ENCODE measurements at regions not wholly inside any gene's neighbourhood (a gene's known extent, or its start where the extent isn't known, plus 50 kb on each side); places are given as distances from the start of the nearest gene placed in this dataset.

GRCh38 chr6:14746139-14746837, 499.6 kb upstream of the JARID2 start:
- no peak overlapping the region for H3K9ac ChIP-seq (ENCODE audit: low read depth, low read length)
- H3K9me3 ChIP-seq (ENCODE audit: insufficient read depth, low read depth, low read length), result peaks cover 3% of the 10 kb centered on the region; the same call in 1 of the 2 replicates
- no peaks in the 10 kb centered on the region for H3K36me3 ChIP-seq (ENCODE audit: insufficient read depth, low read length)
- H3K4me1 ChIP-seq (ENCODE audit: insufficient read depth, low read length), result no peaks in the 10 kb centered on the region
- H3K27ac ChIP-seq (ENCODE audit: low read depth, low read length), result no peak overlapping the region
- H3K4me3 ChIP-seq (ENCODE audit: low read length), result no peak overlapping the region
- WGBS, result 92% methylated on average over 2 of the region's 2 CpGs
- no peaks in the 10 kb centered on the region for H3K27me3 ChIP-seq (ENCODE audit: insufficient read depth, low read length)

- Histone ChIP-seq H3K36me3 (ENCODE audit: insufficient read depth, low read length) (no peaks in the 10 kb centered on the region), H3K27me3 (ENCODE audit: insufficient read depth, low read length) (no peaks in the 10 kb centered on the region), H3K9ac (ENCODE audit: low read depth, low read length) (no peak overlapping the region), H3K27ac (ENCODE audit: low read depth, low read length) (no peak overlapping the region), H3K9me3 (ENCODE audit: insufficient read depth, low read depth, low read length) (peaks cover 3% of the 10 kb centered on the region; the same call in 1 of the 2 replicates), H3K4me3 (ENCODE audit: low read length) (no peak overlapping the region), H3K4me1 (ENCODE audit: insufficient read depth, low read length) (no peaks in the 10 kb centered on the region)
- WGBS, result 88% methylated on average over 3 of the region's 3 CpGs
Observed at GRCh38 chr6:14747881-14748520, 497.9 kb upstream of the JARID2 start.

- 94% methylated on average over 4 of the region's 4 CpGs for WGBS
- Histone ChIP-seq H3K4me1 (ENCODE audit: insufficient read depth, low read length) (no peaks in the 10 kb centered on the region), H3K9ac (ENCODE audit: low read depth, low read length) (no peak overlapping the region), H3K27ac (ENCODE audit: low read depth, low read length) (no peak overlapping the region), H3K9me3 (ENCODE audit: insufficient read depth, low read depth, low read length) (peaks cover 3% of the 10 kb centered on the region; the same call in 1 of the 2 replicates), H3K27me3 (ENCODE audit: insufficient read depth, low read length) (no peaks in the 10 kb centered on the region), H3K4me3 (ENCODE audit: low read length) (no peak overlapping the region), H3K36me3 (ENCODE audit: insufficient read depth, low read length) (no peaks in the 10 kb centered on the region)
Observed at GRCh38 chr6:14748679-14749078, 497.2 kb upstream of the JARID2 start.

GRCh38 chr6:14750059-14750661, 495.7 kb upstream of the JARID2 start:
- 88% methylated on average over 6 of the region's 6 CpGs for WGBS
- Histone ChIP-seq H3K36me3 (ENCODE audit: insufficient read depth, low read length) (no peaks in the 10 kb centered on the region), H3K4me3 (ENCODE audit: low read length) (no peak overlapping the region)

GRCh38 chr6:14751645-14752175, 494.2 kb upstream of the JARID2 start:
- no peak overlapping the region for H3K4me3 ChIP-seq (ENCODE audit: low read length)
- H3K27ac ChIP-seq (ENCODE audit: low read depth, low read length), result no peak overlapping the region
- no peaks in the 10 kb centered on the region for H3K27me3 ChIP-seq (ENCODE audit: insufficient read depth, low read length)
- no peak overlapping the region for H3K9ac ChIP-seq (ENCODE audit: low read depth, low read length)
- no peaks in the 10 kb centered on the region for H3K36me3 ChIP-seq (ENCODE audit: insufficient read depth, low read length)
- 95% methylated on average over 5 of the region's 7 CpGs for whole genome bisulfite sequencing
- H3K4me1 ChIP-seq (ENCODE audit: insufficient read depth, low read length), result no peaks in the 10 kb centered on the region
- H3K9me3 ChIP-seq (ENCODE audit: insufficient read depth, low read depth, low read length), result no peaks in the 10 kb centered on the region

More at GRCh38 chr6:14750059-14750661, 495.7 kb upstream of the JARID2 start:
- Histone ChIP-seq H3K9ac (ENCODE audit: low read depth, low read length) (no peak overlapping the region), H3K9me3 (ENCODE audit: insufficient read depth, low read depth, low read length) (peaks cover 3% of the 10 kb centered on the region; the same call in 1 of the 2 replicates), H3K27ac (ENCODE audit: low read depth, low read length) (no peak overlapping the region), H3K27me3 (ENCODE audit: insufficient read depth, low read length) (no peaks in the 10 kb centered on the region), H3K4me1 (ENCODE audit: insufficient read depth, low read length) (no peaks in the 10 kb centered on the region)

- H3K27ac ChIP-seq (ENCODE audit: low read depth, low read length), result no peak overlapping the region
- no peak overlapping the region for H3K9ac ChIP-seq (ENCODE audit: low read depth, low read length)
- no peaks in the 10 kb centered on the region for H3K36me3 ChIP-seq (ENCODE audit: insufficient read depth, low read length)
- WGBS, result 93% methylated on average over 20 of the region's 22 CpGs
- no peak overlapping the region for H3K4me3 ChIP-seq (ENCODE audit: low read length)
- no peaks in the 10 kb centered on the region for H3K9me3 ChIP-seq (ENCODE audit: insufficient read depth, low read depth, low read length)
- no peaks in the 10 kb centered on the region for H3K27me3 ChIP-seq (ENCODE audit: insufficient read depth, low read length)
- 0 out of 2 replicates have a peak, but pooled peaks cover 11% of the 10 kb centered on the region for H3K4me1 ChIP-seq (ENCODE audit: insufficient read depth, low read length)
Observed at GRCh38 chr6:14754751-14755513, 490.9 kb upstream of the JARID2 start.

GRCh38 chr6:14756340-14756739, 489.5 kb upstream of the JARID2 start:
- 95% methylated on average over 3 of the region's 3 CpGs for WGBS
- H3K4me1 ChIP-seq (ENCODE audit: insufficient read depth, low read length), result 0 out of 2 replicates have a peak, but pooled peaks cover 11% of the 10 kb centered on the region
- H3K9ac ChIP-seq (ENCODE audit: low read depth, low read length), result no peak overlapping the region
- no peak overlapping the region for H3K27ac ChIP-seq (ENCODE audit: low read depth, low read length)
- H3K36me3 ChIP-seq (ENCODE audit: insufficient read depth, low read length), result no peaks in the 10 kb centered on the region
- no peaks in the 10 kb centered on the region for H3K9me3 ChIP-seq (ENCODE audit: insufficient read depth, low read depth, low read length)
- no peak overlapping the region for H3K4me3 ChIP-seq (ENCODE audit: low read length)
- no peaks in the 10 kb centered on the region for H3K27me3 ChIP-seq (ENCODE audit: insufficient read depth, low read length)

GRCh38 chr6:14757014-14757413, 488.9 kb upstream of the JARID2 start:
- Histone ChIP-seq H3K27me3 (ENCODE audit: insufficient read depth, low read length) (no peaks in the 10 kb centered on the region), H3K4me3 (ENCODE audit: low read length) (no peak overlapping the region), H3K9me3 (ENCODE audit: insufficient read depth, low read depth, low read length) (no peaks in the 10 kb centered on the region), H3K4me1 (ENCODE audit: insufficient read depth, low read length) (0 out of 2 replicates have a peak, but pooled peaks cover 11% of the 10 kb centered on the region), H3K9ac (ENCODE audit: low read depth, low read length) (no peak overlapping the region), H3K36me3 (ENCODE audit: insufficient read depth, low read length) (no peaks in the 10 kb centered on the region), H3K27ac (ENCODE audit: low read depth, low read length) (no peak overlapping the region)
- 87% methylated on average over 1 of the region's 1 CpG for WGBS

- Histone ChIP-seq H3K9me3 (ENCODE audit: insufficient read depth, low read depth, low read length) (no peaks in the 10 kb centered on the region), H3K4me3 (ENCODE audit: low read length) (no peak overlapping the region), H3K9ac (ENCODE audit: low read depth, low read length) (no peak overlapping the region), H3K36me3 (ENCODE audit: insufficient read depth, low read length) (no peaks in the 10 kb centered on the region), H3K4me1 (ENCODE audit: insufficient read depth, low read length) (0 out of 2 replicates have a peak, but pooled peaks cover 11% of the 10 kb centered on the region), H3K27ac (ENCODE audit: low read depth, low read length) (no peak overlapping the region), H3K27me3 (ENCODE audit: insufficient read depth, low read length) (no peaks in the 10 kb centered on the region)
- WGBS, result 92% methylated on average over 1 of the region's 1 CpG
Observed at GRCh38 chr6:14757418-14757817, 488.5 kb upstream of the JARID2 start.

GRCh38 chr6:14758421-14759081, 487.3 kb upstream of the JARID2 start:
- 73% methylated on average over 8 of the region's 8 CpGs for WGBS
- H3K9ac ChIP-seq (ENCODE audit: low read depth, low read length), result no peak overlapping the region
- 0 out of 2 replicates have a peak, but pooled peaks cover 11% of the 10 kb centered on the region for H3K4me1 ChIP-seq (ENCODE audit: insufficient read depth, low read length)
- no peaks in the 10 kb centered on the region for H3K36me3 ChIP-seq (ENCODE audit: insufficient read depth, low read length)
- H3K9me3 ChIP-seq (ENCODE audit: insufficient read depth, low read depth, low read length), result no peaks in the 10 kb centered on the region
- H3K27me3 ChIP-seq (ENCODE audit: insufficient read depth, low read length), result no peaks in the 10 kb centered on the region
- no peak overlapping the region for H3K27ac ChIP-seq (ENCODE audit: low read depth, low read length)
- no peak overlapping the region for H3K4me3 ChIP-seq (ENCODE audit: low read length)
